HL-60 (cell line): ENCODE measurements at regions not wholly inside any gene's neighbourhood (a gene's known extent, or its start where the extent isn't known, plus 50 kb on each side); places are given as distances from the start of the nearest gene placed in this dataset.

Source experiments
- CTCF ChIP-seq: IDR thresholded peaks from one replicate; pipeline ENCODE4 v1.5.1; 2011; ENCODE audit warnings: low read length, control low read depth, inconsistent platforms; ENCODE audit not compliant: insufficient read depth
- GABPA ChIP-seq: IDR thresholded peaks from 2 replicates; pipeline ENCODE4 v1.6.1; 2012; ENCODE audit warnings: low read depth
- POLR2AphosphoS5 ChIP-seq: IDR thresholded peaks from 2 replicates; pipeline ENCODE4 v1.6.1; 2012; ENCODE audit warnings: low read depth
- REST ChIP-seq: IDR thresholded peaks from 2 replicates; pipeline ENCODE4 v1.6.1; 2012; ENCODE audit warnings: low read depth; ENCODE audit not compliant: insufficient replicate concordance

- no peak for TF ChIP-seq GABPA
- no peak for TF ChIP-seq REST
- no peak for TF ChIP-seq CTCF
- no peak for TF ChIP-seq POLR2AphosphoS5
Measured at GRCh38 chr12:93219947-93220346, 157.8 kb upstream of the NUDT4 start.
